Astrocyte of the cerebellum (primary cell): ENCODE measurements at regions not wholly inside any gene's neighbourhood (a gene's known extent, or its start where the extent isn't known, plus 50 kb on each side); places are given as distances from the start of the nearest gene placed in this dataset.
A peak's percentile ranks its signal among the peaks of the same experiment; 100 is the strongest.
"Not testable (repeated sequence)": the region's sequence is repeated elsewhere in the genome, so short reads cannot be mapped to it uniquely, and the experiment has no call there.

Experiments used
- DNase-seq: peaks from one replicate; pipeline ENCODE4 v3.0.0-alpha.2; 2011; ENCODE audit warnings: low read depth
- H3K4me3 ChIP-seq: 2 replicates; pipeline ENCODE4 v1.5.1; 2011; ENCODE audit warnings: mild to moderate bottlenecking, low read depth, low read length, moderate library complexity
- in situ Hi-C: cut with HindIII; loops from 2 replicates; pipeline ENCODE4 v1.10.0; 2017; ENCODE audit warnings: low sequenced_read_pairs
- TF ChIP-seq, protein P1 (sequence below): IDR thresholded peaks from 2 replicates; pipeline ENCODE4 v1.5.1; 2012; ENCODE audit warnings: low read length, low read depth, moderate library complexity, mild to moderate bottlenecking; ENCODE audit errors: missing control alignments

DNA sequence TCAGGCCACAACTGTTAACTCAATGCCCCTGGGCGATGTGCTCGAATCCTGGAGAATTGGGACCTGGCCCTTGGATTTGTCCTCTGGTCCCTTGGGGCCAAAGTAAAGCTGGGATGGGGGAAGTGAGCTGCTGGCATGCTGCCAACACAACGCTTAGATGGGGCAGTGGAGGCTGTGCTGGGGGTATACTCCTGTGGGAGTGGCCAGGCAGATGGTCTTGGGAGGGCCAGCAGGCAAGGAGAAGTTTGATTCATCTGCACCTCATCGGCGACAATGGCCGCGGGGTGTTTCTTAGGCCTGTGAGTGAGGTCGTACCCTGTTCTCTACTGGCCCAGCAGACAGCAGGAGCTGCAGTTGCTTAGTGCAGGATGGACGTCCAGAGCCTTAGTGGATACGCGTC is 139.0 kb upstream of the MTPN start:
- H3K4me3 ChIP-seq, result no peak overlapping the region
- DNase-seq, result no peak
- in situ Hi-C loops, result no loop called here
- TF ChIP-seq, protein P1, sequence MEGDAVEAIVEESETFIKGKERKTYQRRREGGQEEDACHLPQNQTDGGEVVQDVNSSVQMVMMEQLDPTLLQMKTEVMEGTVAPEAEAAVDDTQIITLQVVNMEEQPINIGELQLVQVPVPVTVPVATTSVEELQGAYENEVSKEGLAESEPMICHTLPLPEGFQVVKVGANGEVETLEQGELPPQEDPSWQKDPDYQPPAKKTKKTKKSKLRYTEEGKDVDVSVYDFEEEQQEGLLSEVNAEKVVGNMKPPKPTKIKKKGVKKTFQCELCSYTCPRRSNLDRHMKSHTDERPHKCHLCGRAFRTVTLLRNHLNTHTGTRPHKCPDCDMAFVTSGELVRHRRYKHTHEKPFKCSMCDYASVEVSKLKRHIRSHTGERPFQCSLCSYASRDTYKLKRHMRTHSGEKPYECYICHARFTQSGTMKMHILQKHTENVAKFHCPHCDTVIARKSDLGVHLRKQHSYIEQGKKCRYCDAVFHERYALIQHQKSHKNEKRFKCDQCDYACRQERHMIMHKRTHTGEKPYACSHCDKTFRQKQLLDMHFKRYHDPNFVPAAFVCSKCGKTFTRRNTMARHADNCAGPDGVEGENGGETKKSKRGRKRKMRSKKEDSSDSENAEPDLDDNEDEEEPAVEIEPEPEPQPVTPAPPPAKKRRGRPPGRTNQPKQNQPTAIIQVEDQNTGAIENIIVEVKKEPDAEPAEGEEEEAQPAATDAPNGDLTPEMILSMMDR, result no peak

DNA sequence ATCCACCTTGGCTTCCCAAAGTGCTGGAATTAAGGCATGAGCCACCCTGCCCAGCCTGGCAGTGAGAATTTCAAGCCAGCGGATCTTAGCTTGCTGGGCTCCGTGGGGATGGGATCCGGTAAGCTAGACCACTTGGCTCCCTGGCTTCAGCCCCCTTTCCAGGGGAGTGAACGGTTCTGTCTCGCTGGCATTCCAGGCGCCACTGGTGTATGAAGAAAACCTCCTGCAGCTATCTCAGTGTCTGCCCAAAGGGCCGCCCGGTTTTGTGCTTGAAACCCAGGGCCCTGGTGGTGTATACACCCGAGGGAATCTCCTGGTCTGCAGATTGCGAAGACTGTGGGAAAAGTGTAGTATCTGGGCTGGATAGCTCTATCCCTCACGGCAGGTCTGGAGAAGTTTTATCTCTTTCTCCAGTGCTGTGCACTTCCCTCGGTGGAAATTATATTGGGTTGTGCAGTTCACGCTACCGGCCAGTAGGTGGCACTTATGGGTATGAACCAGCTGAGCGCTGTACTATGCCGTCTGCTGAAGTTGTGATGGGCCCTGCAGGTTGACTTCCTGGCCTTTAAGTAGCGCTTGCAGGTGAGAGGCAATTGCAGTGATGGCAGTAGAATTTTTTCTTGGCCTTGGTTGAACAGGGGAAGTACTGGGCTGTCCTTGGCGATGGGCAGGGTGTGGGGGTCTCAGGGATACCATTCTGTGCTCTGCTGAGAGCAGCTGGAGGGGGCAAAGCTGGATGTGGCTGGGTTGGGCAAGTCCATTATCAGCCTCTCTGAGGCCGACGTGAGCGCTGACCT is 138.0 kb upstream of the MTPN start:
- TF ChIP-seq, protein P1, result peak; percentile 66
- in situ Hi-C loops, result no loop called here
- H3K4me3 ChIP-seq, result no peak overlapping the region
- no peak for DNase-seq

DNA sequence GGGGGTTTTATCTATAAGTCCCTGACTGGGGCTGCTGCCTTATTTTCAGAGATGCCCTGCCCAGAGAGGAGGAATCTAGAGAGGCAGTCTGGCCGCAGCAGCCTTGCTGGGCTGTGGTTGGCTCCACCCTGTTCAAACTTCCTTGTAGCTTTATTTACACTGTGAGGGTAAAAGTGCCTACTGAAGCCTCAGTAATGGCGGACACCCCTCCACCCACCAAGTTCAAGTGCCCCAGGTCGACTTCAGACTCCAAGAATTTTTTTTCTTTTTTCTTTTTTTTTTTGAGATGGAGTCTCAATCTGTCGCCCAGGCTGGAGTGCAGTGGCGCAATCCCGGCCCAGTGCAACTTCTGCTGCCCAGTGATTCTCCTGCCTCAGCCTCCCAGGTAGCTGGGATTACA is 137.3 kb upstream of the MTPN start:
- in situ Hi-C loops, H3K4me3 ChIP-seq: not testable (repeated sequence)

DNA sequence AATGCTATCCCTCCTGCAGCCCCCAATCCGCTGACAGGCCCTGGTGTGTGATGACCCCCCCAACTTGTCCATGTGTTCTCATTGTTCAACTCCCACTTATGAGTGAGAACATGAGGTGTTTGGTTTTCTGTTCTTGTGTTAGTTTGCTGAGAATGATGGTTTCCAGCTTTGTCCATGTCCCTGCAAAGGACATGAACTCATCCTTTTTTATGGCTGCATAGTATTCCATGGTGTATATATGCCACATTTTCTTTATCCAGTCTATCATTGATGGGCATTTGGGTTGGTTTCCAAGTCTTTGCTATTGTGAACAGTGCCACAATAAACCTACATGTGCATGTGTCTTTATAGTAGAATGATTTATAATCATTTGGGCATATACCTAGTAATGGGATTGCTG is 131.9 kb upstream of the MTPN start:
- DNase-seq, in situ Hi-C loops, H3K4me3 ChIP-seq: not testable (repeated sequence)

More for the DNA sequence above, 137.3 kb upstream of the MTPN start:
- not testable (repeated sequence) for DNase-seq

DNA sequence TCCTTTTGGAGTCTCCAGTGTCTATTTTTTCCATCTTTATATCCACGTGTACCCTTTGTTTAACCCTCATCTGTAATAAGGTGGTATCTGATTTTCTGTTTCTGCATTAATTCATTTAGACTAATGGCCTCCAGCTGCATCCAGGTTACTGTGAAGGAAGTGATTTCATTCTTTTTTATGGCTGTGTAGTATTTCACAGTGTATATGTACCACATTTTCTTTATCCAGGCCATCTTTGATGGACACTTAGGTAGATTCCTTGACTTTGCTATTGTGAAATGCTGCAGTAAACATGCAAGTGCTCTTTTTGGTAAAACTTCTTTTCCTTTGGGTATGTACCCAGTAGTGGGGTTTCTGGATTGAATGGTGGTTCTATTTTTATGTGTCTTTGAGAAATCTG is 128.0 kb upstream of the MTPN start:
- no peak for DNase-seq
- TF ChIP-seq, protein P1, result no peak
- no peak overlapping the region for H3K4me3 ChIP-seq
- in situ Hi-C loops, result no loop called here

DNA sequence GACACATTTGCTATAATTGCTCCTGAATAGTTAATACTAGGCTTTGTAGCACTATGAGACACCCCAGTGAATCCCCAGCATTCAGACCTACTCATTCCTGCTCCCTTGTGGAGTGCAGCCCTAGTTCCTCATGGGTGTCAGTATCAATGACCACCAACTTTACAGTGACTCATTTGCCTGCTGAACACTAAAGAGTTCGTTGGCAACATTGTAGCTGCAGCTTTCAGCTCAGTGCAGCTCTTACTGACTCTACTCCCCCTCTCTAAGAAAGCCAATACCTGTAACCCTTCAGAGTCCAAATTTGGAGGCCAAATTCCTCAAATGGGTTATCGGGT is 127.1 kb upstream of the MTPN start:
- TF ChIP-seq, protein P1, result no peak
- in situ Hi-C loops, result no loop called here
- no peak overlapping the region for H3K4me3 ChIP-seq
- DNase-seq, result no peak

DNA sequence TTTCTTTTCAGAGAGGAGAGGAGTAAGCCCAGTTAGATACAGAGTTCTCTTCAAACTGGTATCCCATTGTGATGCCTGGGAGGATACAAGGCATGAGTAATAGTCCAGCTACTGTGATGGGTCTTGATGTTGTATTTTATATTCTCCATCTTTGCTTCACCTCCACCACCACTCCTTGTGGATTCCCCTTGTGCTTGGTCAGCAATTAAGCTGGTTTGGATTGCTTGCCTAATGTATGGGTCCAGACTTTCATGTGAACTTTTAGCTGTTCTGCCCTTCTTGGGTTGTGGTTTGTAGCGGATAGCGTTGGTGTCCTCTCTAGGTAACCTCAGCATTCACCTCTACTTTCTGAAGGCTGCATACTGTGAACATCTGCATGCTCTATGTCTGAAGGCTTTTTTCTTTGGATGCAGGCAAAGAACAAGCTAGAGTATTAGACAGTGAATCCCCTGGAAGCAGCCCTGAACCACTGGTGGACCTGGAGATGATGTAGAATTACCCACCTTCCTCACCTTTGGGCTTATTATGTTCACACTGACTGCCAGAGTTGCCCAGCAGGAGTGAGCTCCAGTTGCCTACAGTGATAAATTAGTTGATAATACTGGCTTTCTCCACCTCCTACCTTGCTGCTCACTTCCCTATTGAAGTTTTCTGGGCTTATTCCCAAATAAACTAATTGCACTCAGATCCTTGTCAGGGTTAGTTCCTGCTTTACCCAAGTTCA is 126.5 kb upstream of the MTPN start:
- in situ Hi-C loops, result no loop called here

More for the DNA sequence above, 126.5 kb upstream of the MTPN start:
- TF ChIP-seq, protein P1, result no peak
- no peak overlapping the region for H3K4me3 ChIP-seq
- DNase-seq, result no peak
